HS-27A (cell line): ENCODE measurements at regions not wholly inside any gene's neighbourhood (a gene's known extent, or its start where the extent isn't known, plus 50 kb on each side); places are given as distances from the start of the nearest gene placed in this dataset.
"Not testable (repeated sequence)": the region's sequence is repeated elsewhere in the genome, so short reads cannot be mapped to it uniquely, and the experiment has no call there.

Experiments
- DNase-seq: peaks from one replicate; pipeline ENCODE4 v3.0.0-alpha.2; 2012; ENCODE audit warnings: low read depth, missing footprints

GRCh38 chr2:58364098-58364497 lies 123.0 kb upstream of the FANCL start:
- DNase-seq, result no peak

GRCh38 chr2:58358026-58358425 lies 116.9 kb upstream of the FANCL start:
- no peak for DNase-seq

GRCh38 chr2:58357521-58357920 lies 116.4 kb upstream of the FANCL start:
- DNase-seq, result no peak

GRCh38 chr2:58354230-58354629 lies 113.1 kb upstream of the FANCL start:
- DNase-seq, result no peak

GRCh38 chr2:58350484-58350883 lies 109.4 kb upstream of the FANCL start:
- no peak for DNase-seq

GRCh38 chr2:58347810-58348209 lies 106.7 kb upstream of the FANCL start:
- DNase-seq, result no peak

GRCh38 chr2:58341047-58341446 lies 99.9 kb upstream of the FANCL start:
- no peak for DNase-seq

- DNase-seq, result no peak
Observed at GRCh38 chr2:58339548-58340243, 98.6 kb upstream of the FANCL start.

- no peak for DNase-seq
Observed at GRCh38 chr2:58336416-58336815, 95.3 kb upstream of the FANCL start.

GRCh38 chr2:58334414-58334813 lies 93.3 kb upstream of the FANCL start:
- DNase-seq, result no peak

GRCh38 chr2:58325296-58325895 lies 84.3 kb upstream of the FANCL start:
- not testable (repeated sequence) for DNase-seq

GRCh38 chr2:58319481-58319880 lies 78.4 kb upstream of the FANCL start:
- DNase-seq, result no peak

- DNase-seq, result not testable (repeated sequence)
Observed at GRCh38 chr2:58318949-58319348, 77.8 kb upstream of the FANCL start.

GRCh38 chr2:58313926-58314325 lies 72.8 kb upstream of the FANCL start:
- DNase-seq, result no peak

- no peak for DNase-seq
Observed at GRCh38 chr2:58308435-58308834, 67.3 kb upstream of the FANCL start.

GRCh38 chr2:58304843-58305242 lies 63.7 kb upstream of the FANCL start:
- no peak for DNase-seq

GRCh38 chr2:58299123-58299522 lies 58.0 kb upstream of the FANCL start:
- DNase-seq, result no peak

GRCh38 chr2:58293056-58293455 lies 51.9 kb upstream of the FANCL start:
- no peak for DNase-seq

- DNase-seq, result no peak
Observed at GRCh38 chr2:58291726-58292438, 50.8 kb upstream of the FANCL start.
